ENCODE measurements at regions not wholly inside any gene's neighbourhood (a gene's known extent, or its start where the extent isn't known, plus 50 kb on each side); places are given as distances from the start of the nearest gene placed in this dataset.

DNA sequence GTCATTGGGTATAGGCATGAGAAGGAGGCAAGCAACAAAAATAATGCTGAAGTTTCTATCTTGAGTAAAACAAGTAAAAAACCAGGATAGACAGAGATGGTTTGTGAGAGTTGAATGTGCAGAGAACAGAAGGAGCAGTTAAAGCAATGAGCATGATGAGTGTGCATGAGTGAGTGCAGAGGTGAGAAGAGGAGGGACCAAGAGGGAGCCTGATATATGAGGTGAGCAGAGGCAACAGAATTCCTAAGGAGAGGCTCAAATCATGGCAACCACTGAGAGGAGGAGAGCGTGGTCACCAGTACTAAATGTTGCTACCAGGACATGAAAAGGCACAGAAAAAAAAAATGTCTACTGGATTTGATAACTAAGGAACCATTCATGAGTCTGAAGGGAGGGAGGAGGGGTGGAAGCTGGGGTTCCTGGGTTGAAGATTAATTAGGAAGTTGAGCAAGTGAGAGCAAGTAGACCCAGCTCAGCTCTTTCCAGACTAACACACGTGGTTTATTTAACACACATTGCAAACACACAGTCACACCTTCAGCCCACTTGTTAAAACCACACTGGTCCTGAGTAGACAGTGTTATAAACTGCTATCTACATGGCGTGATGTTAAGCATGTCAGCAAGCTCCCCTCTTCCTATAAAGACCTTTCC lies 69.0 kb upstream of the IQCM start:
- TF ChIP-seq CREB1 (IDR thresholded peaks at IDR 0.05; ENCODE audit: low read depth), result no peak
- TF ChIP-seq, protein P1, sequence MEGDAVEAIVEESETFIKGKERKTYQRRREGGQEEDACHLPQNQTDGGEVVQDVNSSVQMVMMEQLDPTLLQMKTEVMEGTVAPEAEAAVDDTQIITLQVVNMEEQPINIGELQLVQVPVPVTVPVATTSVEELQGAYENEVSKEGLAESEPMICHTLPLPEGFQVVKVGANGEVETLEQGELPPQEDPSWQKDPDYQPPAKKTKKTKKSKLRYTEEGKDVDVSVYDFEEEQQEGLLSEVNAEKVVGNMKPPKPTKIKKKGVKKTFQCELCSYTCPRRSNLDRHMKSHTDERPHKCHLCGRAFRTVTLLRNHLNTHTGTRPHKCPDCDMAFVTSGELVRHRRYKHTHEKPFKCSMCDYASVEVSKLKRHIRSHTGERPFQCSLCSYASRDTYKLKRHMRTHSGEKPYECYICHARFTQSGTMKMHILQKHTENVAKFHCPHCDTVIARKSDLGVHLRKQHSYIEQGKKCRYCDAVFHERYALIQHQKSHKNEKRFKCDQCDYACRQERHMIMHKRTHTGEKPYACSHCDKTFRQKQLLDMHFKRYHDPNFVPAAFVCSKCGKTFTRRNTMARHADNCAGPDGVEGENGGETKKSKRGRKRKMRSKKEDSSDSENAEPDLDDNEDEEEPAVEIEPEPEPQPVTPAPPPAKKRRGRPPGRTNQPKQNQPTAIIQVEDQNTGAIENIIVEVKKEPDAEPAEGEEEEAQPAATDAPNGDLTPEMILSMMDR (IDR thresholded peaks at IDR 0.05 in 2 of 3, conservative IDR thresholded peaks at IDR 0.05 in 1 of 3; ENCODE audit: control insufficient read depth in 2 of 3, extremely low read depth in 1 of 3, insufficient read depth in 1 of 3, low read depth in 3 of 3, low read length in 3 of 3), result no peak
- no peak for TF ChIP-seq POLR2AphosphoS5 (IDR thresholded peaks at IDR 0.05; ENCODE audit: low read length)
- TF ChIP-seq PAX5 (IDR thresholded peaks at IDR 0.05; ENCODE audit: borderline replicate concordance, low read depth, low read length), result no peak
- TF ChIP-seq POLR2A (IDR thresholded peaks at IDR 0.05; ENCODE audit: low read depth, low read length), result no peak
- TF ChIP-seq E2F4 (IDR thresholded peaks at IDR 0.05; ENCODE audit: low read depth, low read length), result no peak
- TF ChIP-seq POLR2AphosphoS2 (IDR thresholded peaks at IDR 0.05; ENCODE audit: low read depth, low read length), result no peak
- TF ChIP-seq EZH2 (IDR thresholded peaks at IDR 0.05; ENCODE audit: borderline replicate concordance, control insufficient read depth, low read depth, low read length), result no peak
- TF ChIP-seq SRF (IDR thresholded peaks at IDR 0.05; ENCODE audit: low read depth in 2 of 2, low read length in 2 of 2), result no peak
- TF ChIP-seq NFIC (IDR thresholded peaks at IDR 0.05; ENCODE audit: low read depth, low read length), result no peak

Measured in GM12878 (cell line).